ENCODE measurements at regions not wholly inside any gene's neighbourhood (a gene's known extent, or its start where the extent isn't known, plus 50 kb on each side); places are given as distances from the start of the nearest gene placed in this dataset.
"Not testable (repeated sequence)": the region's sequence is repeated elsewhere in the genome, so short reads cannot be mapped to it uniquely, and the experiment has no call there.

DNA sequence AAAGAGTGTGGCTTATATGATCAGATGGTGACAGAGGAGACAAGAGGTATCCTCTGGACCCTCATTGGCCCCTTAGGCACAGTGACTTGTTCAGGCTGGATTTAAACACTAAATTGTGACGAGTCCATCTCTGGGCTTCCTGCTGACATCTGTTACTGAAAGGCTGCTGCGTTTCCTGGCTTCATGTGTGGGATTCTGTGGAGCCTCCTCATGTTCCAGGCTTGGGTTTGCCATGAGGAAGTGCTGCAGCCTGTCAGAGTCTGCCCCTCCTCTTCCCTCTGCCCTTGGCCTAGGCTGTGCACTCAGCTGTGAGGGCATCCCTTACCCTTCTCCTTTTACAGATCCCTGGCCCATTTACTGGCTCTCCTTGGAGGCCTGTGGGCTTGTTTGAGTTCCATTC lies 159.1 kb upstream of the TTC29 start:
- DNase-seq: no peak

DNA sequence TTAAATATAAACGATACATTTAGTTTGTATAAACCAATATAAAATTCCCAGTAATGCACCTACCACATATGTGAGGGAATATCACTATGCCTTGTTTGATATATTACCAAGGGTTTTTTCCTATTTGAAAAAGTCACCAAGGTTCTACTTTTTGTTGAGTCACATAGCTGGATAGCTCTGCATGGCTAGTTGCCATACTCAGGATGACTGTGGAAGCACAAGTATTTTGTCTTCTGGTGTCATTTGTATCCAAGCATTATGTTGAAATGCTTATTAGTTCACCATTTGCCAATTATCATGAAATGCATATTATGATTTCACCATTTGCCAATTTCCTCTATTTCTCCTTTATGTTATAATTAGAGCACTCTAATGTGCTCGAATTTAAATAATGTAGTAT lies 162.7 kb upstream of the TTC29 start:
- no peak for DNase-seq

DNA sequence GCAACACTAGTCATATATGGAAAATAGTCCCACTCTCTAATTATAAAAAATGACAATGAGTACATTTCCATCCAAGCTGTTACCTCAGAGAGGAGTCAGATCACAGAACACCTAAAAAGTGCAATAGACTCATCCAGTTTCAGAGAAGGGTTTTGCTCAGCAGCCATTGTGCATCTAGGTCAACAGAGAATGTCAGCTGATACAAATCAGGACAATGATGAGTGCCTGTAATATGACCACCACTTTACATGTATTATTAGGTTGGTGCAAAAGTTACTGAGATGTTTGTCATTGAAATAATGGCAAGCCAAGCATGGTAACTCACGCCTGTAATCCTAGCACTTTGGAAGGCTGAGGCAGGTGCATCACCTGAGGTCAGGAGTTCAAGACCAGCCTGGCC lies 164.1 kb upstream of the TTC29 start:
- no peak for DNase-seq

DNA sequence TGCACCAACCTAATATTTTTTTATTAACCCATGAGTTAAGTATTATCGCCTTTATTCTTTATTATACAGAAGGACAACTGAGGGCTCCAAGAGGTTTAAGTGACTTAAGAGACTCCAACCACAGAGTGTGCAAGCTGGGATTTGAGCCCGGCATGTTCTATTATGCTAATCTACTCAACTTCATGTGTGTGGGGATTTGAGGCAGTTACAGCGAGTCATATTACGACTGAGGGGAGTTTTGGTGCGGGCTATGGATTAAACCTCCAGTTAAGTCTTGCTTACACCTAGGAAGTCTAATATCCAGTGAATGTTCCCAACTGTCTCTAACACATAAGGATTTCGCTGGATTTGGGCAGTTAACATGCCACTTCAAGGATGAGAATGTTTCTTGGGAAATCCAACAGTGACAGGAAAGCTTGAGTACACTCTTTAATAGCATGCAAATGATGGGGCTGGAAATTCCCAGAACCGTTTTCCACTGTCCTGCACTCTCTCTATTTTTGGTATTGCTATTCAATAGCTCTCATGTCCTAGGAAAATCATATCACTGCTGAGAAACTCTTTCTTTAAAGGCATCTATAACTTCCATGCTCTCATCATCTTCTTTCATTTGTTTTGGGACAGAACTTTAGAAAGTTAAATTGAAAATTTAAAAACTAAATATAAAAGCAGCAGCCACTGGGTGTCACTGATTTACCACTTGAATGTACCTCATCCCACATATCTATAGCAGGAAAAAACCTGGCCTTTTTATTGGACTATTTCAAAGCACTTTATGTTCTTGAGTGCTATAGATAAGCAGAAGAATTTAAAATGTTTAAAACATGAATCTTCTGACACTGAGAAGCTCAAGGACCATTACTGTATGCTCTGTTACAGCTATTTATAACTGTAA lies 165.1 kb upstream of the TTC29 start:
- no peak for DNase-seq

DNA sequence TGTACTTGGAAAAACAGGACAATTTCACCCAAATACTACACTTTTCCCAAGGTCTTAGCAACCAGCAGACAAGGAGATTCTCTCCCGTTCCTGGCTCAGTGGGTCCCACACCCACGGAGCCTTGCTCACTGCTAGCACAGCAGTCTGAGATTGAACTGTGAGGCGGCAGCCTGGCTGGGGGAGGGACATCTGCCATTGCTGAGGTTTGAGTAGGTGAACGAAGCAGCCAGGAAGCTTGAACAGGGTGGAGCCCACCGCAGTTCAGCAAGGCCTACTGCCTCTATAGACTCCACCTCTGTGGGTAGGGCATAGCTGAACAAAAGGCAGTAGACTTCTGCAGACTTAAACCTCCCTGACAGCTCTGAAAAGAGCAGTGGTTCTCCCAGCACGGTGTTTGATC lies 166.5 kb upstream of the TTC29 start:
- DNase-seq: not testable (repeated sequence)

DNA sequence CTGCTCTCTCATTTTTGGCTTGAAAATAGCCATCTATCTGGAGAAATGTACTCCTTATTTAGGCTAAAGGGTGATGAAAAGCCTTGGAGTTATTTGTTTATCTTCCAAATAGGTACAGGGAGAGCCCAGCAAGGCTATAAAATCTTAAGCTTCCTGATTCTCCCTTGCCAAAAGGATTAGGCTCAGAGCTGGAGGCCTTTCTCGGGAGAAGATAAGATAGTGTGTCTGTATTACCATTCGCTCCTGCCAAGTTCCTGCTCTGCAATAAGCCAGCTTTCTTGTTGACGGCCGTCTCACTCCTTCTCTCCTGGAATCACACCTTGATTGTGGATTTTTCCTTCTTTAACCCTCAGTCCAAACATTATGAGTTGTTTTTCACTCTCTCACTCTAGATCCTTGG lies 171.8 kb upstream of the TTC29 start:
- no peak for DNase-seq

DNA sequence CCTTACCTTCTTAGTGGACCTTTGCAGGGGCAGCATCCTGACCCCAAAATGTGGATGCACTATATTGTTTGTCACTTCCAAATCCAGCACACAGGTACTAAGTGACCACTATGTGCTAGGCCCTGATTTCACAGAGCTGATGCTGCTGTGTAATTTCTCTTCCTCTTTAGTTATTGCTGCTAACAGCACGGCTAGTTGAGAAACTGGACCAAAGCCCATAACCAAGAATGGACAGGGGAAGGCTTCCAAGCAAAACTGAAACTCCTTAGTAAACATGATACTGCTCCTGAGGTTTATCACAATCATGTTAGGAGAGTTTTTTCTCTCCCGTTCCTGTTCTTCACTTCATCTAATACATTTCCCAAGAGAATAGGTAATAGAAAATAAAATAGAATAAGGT lies 172.9 kb upstream of the TTC29 start:
- DNase-seq: no peak

DNA sequence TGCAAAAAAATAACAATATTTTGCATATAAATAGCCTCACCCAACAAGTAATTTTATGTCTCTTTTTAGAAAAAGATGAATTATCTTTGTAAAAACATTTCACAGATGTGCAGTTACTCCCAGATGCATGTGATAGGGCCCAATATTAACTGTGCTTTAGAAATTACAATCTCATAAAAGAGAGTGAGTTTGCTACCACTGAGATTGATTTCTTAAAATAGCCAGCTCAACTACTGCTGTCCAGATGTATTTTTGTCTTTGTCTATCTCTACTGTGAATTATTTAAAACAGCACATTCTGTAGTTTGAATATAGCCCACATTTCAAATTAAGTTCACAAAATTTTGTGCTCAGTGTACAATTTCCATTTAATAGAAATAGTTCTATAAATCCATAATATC lies 177.0 kb upstream of the TTC29 start:
- no peak for DNase-seq

DNA sequence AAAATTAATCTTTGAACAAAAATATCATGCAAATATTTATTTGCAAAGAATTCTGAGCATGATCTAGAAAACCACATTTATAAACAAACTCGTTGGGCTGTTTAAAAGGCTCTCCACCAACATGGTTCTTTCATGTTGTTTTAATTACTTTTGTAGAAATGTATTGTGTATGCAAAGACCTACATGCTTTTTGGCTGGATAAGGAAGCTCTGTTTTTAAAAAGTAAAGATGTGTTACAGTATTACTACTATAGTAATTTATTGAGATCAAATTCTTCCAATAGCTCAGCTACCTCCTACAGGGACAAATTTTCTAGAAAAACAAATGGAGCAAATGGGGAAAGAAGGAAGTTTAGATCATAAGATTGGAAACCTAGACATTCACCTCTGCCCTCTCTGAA lies 177.5 kb upstream of the TTC29 start:
- DNase-seq: no peak

DNA sequence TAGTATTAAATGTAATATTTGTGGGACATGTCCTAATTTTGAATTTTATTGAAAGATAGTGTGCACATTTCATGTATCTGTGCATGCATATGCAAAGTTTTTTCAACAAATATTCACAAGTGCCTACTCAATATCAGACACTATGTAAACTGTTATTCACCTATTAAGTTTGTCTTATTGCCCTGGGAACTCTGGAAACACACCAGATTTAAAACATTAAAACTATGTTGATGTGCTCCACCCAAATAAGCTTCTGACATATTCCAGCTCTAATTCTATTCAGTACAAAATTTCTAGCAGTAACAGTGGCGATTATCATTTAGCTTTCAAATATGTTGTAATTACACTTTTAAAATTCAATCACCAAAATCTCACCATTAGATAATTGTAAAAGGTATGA lies 183.1 kb upstream of the TTC29 start:
- no peak for DNase-seq

DNA sequence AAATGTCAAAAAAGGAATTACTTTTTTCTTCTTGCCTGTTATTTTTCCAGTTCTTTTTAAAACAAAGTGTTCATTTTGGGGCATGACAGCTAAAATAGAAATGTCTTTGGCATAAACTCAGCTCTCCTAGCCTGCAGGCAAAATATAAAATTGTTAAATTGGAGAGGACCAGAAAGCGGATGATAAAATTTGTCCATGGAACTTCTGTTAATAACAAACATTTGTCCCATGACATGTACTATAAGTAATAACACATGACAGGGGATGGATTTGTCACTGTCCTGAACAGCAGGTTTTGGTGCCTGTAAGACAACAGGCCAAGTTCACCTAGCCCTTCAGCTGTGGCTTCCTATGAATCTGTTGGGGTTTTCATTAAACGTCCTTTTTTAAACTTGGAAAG lies 184.0 kb upstream of the TTC29 start:
- no peak for DNase-seq

DNA sequence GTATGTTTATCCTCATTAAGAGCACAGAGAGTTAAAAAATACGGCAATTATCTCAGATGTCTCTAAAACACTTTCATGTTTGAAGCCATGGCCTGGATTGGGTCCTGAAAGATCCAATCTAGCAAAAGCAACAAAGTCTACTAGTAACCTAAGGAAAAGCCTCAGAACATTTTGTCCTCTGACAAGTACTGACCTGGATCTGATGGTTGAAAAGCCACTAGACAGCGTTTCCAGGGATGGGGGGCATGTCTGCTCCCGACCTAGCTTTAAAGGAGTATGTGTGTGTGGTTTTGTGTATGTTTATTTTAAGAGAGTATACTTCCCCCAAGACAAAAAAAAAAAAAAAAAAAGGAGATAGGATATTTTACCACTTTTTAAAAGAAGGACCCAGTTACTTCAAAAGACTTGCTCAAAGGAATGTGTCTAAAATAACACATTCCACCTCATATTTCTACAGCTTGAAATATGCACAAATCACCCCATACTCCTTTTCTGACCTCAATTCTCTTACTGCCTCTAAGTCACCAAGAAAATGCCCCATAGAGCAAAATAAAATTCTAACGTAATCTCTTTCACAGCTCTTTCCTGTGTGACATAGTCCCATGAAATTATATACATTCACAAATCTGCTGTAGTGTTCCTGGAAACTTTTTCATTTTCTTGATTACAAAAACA lies 189.0 kb upstream of the TTC29 start:
- DNase-seq: no peak

DNA sequence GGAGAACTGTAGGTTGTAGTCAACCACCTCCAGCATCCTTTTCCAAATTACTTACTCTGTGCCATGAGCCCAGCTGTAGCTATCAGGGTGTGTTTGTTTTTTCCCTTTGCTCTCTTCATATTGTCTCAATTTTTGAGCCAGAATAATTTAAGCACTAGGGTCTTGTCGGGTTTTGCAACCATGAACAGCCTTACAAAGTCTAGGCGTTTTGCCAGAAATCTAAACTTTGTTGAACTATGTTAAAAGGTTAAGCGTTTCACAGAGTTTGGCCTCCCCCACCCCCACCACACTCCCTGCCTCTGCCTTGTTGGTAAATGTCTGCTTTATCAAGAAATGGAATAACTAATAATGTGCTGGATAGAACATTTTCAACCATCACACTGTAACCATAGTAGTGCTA lies 190.6 kb upstream of the TTC29 start:
- DNase-seq: no peak

DNA sequence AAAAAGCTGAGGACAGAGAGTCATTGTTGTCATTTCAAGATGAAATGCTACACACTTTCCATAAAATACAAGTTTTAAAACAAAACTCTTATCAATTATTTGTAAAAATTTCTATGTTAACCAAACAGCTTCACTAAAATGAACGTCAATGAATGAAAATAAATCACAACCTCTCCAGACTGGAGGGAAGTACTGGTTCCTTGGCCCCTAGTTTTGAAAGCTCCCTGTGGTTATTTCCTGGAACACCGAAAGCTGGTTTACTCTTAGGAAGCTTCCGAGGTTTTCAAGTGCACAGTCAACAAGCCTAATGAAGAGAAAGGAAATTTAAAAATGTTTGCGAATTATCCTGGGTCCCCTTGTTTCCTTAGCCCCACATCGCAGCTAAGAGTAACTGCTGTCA lies 191.1 kb upstream of the TTC29 start:
- no peak for DNase-seq

DNA sequence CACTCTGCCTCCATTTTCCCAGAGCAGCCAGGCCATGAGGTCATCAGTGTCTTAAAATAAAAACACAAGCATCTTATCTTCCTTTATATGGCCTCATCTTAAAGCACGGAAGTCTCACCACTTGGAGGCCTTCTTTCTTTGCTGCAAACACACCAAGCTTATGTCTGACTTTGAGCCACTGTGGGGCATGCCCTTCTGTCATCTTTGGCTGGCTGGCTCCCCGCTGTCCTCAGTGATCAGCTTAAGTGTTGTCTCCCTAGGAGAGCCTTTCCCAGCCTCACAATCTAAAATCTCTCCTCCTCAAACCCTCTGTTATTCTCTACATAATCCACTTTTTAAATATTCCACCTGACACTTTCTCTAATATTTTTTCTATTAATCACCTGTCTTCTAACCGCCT lies 191.6 kb upstream of the TTC29 start:
- DNase-seq: no peak

DNA sequence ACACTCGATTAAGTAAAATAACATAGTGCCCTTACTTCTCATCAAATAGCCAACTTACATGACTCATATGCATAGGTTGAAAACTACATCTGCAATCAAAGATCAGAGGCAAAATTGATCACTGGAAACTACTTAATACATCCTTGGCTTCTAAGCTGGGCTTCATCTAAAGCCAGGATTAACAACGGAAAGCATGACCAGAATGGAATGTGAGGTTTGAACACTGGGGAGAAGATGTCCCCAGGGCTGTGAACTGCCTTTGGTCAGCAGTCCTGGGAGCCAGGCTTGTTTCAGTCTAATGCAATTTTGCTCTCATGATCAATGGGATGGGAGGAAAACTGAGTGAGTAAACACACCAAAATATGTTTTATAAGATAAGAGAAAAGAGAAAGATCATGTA lies 192.5 kb upstream of the TTC29 start:
- DNase-seq: no peak

DNA sequence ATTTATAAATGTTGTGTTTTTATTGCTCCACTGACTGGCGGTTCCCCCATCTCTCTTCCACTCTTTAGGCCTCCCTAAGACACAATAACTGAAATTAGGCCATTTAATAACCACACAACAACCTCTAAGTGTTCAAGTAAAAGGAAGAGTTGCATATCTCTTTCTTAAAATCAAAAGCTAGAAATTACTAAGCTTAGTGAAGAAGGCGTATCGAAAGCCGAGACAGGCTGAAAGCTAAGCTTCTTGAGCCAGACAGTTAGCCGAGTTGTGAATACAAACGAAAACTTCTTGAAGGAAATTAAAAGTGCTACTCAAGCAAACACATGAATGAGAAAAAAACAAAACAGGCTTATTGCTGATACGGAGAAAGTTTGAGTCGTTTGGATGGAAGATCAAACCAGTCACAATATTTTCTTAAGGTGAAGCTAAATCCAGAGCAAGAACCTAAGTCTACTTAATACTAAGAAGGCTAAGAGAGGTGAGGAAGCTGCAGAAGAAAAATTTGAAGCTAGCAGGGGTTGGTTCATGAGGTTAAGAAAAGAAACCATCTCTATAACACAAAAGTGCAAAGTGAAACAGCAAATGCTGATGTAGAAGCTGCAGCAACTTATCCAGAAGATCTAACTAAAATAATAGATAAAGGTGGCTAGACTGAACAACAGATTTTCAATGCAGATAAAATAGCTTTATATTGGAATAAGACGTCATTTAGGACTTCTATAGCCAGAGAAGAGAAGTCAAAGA lies 194.0 kb upstream of the TTC29 start:
- DNase-seq: no peak

DNA sequence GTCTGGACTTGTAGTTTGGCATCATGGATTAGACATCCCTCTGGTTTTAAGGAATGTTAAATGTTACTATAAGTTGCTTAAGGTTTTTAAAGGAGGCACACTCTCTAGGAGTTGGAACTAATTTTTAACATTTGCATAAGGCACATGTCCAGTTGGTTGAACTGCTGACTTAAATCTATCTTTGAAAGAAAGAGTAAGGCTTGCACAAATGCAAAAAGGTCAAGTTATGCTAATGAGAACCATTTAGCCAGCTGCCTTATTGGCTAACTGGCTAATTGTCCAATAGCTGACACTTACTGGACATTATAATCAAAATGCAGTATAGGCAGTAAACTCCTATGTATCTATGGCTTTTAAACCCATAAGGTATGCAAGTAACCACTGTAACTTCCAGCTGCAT lies 206.1 kb upstream of the TTC29 start:
- no peak for DNase-seq

DNA sequence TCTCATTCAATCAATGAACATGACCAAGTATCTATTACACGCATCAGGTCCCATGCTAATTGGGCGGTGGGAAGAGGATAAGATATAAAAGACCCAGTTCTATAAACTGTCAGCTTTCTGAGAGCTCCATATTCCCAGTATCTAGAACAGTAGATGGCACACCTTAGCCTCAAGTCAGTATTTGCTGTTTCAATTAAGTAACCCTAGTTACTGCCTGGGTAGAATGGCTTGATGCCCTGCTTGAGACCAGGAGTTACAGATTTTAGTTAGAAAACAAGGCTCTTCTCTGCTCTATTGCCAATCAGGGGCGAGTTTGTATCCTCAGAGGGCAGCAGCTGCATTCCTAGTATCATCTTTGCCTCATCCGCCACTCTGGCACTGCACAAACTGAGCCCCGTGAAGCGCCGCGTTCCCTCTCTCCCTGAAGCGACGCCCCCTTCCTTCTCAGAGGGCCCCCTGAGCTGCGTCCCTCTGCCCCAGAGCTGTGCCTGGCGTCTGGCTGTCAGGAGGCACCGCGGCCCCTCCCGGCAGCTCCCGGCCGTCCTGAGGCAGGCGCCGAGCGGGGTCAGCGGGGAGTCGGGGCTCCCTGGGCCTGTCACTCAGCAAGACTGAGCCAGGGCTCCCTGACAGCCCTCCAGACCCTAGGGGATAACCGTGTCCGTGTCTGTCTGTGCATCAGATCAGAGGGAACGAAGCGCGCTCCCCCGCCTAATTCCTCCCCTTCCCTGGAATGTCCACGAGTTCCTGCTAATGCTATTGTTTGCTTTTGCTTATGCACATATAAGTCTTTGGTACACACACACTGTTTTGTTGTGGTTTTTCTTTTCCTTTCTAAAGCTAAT lies 212.4 kb upstream of the TTC29 start:
- DNase-seq: peak in 1 of 2 experiments; percentile 15

DNA sequence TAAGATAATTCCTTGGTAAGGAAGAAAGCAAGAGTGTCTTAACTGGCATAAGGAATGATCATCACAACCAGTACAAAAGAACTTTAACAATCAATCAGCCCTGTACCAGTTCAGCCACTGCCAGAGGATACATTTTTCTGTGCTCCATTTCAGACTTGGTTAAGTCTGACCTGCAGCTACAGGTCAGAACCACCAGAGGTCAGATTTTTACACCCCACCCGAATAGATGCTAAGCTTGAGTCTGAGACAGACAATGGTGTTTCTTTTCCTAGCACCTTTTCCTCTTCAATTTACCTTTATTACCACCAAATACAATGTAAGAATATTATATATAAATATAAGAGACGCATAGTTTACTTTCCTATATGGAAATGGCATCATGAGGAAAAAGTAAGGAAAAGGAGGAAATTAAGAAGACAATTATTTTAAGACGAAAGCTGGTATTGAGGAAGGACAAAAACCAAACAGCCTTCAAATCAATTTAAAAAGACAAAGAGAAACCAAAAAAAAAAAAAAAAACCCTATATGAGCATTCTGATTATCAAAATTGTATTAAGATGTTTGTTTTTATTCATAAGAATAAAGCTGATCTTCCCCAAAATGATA lies 215.3 kb upstream of the TTC29 start:
- DNase-seq: no peak

DNA sequence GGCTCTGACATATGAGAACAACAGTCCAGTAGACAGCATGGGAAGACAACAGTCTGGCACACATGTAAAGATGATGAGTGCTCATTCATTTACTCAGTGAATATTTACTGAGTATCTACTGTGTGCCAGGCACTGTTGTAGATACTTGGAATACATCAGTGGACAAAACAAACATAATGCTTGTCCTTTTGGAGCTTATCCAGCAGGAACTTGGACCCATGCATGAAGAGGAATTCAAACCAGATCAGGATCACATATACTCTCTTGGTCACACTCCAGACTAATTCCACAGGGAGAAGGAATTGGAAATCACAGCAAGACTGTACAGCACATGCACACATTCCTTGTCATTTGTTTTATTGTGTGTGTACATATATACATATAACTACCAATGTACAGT lies 217.6 kb upstream of the TTC29 start:
- DNase-seq: no peak

DNA sequence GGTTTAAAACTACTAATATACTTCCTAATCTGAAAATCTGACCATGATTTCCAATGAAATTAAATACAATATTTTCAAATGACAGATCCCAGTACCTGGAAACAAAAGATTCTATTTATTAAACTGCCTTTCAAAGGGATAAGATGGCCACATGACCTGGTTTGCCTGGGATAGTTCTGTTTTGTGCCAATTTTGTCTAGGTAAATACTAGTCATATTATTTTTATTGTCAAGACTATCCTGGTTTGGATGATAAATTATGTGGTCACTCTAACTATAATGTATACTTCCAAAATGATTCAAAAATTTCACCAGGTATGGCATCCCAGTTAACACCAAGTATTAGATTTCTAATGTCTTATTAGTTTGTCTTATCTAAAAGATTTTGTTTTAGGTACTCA lies 222.5 kb upstream of the TTC29 start:
- DNase-seq: not testable (repeated sequence)

DNA sequence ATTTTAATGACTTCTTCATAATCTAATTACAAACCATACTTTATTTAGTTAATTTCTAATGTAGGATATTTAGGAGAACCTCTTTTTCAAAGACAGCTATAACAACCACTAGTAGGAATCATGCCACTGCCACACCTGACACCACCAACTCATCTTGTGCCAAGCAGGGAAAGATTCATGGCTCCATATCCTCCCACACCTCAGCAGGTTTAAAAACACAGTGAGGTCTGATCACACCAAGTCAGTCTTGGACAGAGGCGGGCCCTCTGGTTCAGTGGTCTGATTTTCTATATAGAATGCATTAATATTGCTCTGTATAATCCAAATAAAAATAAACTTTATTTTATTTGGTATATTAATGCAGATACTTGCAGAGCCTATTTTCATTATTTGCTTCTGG lies 227.7 kb upstream of the TTC29 start:
- no peak for DNase-seq
